ENCODE measurements at regions not wholly inside any gene's neighbourhood (a gene's known extent, or its start where the extent isn't known, plus 50 kb on each side); places are given as distances from the start of the nearest gene placed in this dataset.

DNA sequence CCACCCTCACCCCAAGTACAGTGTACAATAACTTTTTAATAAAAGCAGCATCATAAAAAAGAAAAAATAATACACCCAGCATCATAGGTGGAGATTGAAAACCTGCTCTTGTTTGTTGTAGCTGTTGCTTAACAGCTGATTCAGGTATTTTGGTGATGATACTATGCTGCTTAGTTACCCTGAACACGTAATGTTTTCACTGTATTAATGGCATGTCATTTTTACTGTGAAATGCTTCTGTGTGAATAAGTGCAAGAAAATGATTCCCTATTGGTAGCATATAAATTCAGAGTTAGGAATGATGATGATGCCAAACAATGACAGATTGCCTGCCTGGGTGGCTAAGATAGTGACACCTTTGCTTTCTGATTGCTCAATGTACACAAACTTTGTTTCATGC lies 405.7 kb downstream of the HDGFL1 start (continued):
- TF ChIP-seq, protein P1, sequence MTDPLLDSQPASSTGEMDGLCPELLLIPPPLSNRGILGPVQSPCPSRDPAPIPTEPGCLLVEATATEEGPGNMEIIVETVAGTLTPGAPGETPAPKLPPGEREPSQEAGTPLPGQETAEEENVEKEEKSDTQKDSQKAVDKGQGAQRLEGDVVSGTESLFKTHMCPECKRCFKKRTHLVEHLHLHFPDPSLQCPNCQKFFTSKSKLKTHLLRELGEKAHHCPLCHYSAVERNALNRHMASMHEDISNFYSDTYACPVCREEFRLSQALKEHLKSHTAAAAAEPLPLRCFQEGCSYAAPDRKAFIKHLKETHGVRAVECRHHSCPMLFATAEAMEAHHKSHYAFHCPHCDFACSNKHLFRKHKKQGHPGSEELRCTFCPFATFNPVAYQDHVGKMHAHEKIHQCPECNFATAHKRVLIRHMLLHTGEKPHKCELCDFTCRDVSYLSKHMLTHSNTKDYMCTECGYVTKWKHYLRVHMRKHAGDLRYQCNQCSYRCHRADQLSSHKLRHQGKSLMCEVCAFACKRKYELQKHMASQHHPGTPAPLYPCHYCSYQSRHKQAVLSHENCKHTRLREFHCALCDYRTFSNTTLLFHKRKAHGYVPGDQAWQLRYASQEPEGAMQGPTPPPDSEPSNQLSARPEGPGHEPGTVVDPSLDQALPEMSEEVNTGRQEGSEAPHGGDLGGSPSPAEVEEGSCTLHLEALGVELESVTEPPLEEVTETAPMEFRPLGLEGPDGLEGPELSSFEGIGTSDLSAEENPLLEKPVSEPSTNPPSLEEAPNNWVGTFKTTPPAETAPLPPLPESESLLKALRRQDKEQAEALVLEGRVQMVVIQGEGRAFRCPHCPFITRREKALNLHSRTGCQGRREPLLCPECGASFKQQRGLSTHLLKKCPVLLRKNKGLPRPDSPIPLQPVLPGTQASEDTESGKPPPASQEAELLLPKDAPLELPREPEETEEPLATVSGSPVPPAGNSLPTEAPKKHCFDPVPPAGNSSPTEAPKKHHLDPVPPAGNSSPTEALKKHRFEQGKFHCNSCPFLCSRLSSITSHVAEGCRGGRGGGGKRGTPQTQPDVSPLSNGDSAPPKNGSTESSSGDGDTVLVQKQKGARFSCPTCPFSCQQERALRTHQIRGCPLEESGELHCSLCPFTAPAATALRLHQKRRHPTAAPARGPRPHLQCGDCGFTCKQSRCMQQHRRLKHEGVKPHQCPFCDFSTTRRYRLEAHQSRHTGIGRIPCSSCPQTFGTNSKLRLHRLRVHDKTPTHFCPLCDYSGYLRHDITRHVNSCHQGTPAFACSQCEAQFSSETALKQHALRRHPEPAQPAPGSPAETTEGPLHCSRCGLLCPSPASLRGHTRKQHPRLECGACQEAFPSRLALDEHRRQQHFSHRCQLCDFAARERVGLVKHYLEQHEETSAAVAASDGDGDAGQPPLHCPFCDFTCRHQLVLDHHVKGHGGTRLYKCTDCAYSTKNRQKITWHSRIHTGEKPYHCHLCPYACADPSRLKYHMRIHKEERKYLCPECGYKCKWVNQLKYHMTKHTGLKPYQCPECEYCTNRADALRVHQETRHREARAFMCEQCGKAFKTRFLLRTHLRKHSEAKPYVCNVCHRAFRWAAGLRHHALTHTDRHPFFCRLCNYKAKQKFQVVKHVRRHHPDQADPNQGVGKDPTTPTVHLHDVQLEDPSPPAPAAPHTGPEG (CRISPR knock-in tag; IDR thresholded peaks at IDR 0.05): no peak
- TF ChIP-seq SIN3A (IDR thresholded peaks at IDR 0.05; ENCODE audit: borderline replicate concordance, low read depth, low read length): no peak
- no peak for TF ChIP-seq IRF2 (CRISPR knock-in tag; IDR thresholded peaks at IDR 0.05)
- no peak for TF ChIP-seq KDM5B (CRISPR knock-in tag; IDR thresholded peaks at IDR 0.05; ENCODE audit: borderline replicate concordance)
- TF ChIP-seq PRDM15 (CRISPR knock-in tag; IDR thresholded peaks at IDR 0.05): no peak
- TF ChIP-seq JUNB (CRISPR knock-in tag; IDR thresholded peaks at IDR 0.05; ENCODE audit: borderline replicate concordance): no peak
- TF ChIP-seq, protein P2, sequence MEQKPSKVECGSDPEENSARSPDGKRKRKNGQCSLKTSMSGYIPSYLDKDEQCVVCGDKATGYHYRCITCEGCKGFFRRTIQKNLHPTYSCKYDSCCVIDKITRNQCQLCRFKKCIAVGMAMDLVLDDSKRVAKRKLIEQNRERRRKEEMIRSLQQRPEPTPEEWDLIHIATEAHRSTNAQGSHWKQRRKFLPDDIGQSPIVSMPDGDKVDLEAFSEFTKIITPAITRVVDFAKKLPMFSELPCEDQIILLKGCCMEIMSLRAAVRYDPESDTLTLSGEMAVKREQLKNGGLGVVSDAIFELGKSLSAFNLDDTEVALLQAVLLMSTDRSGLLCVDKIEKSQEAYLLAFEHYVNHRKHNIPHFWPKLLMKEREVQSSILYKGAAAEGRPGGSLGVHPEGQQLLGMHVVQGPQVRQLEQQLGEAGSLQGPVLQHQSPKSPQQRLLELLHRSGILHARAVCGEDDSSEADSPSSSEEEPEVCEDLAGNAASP (CRISPR knock-in tag; IDR thresholded peaks at IDR 0.05; ENCODE audit: borderline replicate concordance): no peak
- no peak for TF ChIP-seq ELF1 (CRISPR knock-in tag; IDR thresholded peaks at IDR 0.05)

All from HepG2 (cell line).